ENCODE measurements at regions not wholly inside any gene's neighbourhood (a gene's known extent, or its start where the extent isn't known, plus 50 kb on each side); places are given as distances from the start of the nearest gene placed in this dataset.

GRCh38 chr3:188097791-188098190 is 56.2 kb upstream of the LPP start:
- TF ChIP-seq CTCF (IDR thresholded peaks at IDR 0.05) (no peak), POLR2A (IDR thresholded peaks at IDR 0.05) (no peak)
